ENCODE measurements at regions not wholly inside any gene's neighbourhood (a gene's known extent, or its start where the extent isn't known, plus 50 kb on each side); places are given as distances from the start of the nearest gene placed in this dataset.

DNA sequence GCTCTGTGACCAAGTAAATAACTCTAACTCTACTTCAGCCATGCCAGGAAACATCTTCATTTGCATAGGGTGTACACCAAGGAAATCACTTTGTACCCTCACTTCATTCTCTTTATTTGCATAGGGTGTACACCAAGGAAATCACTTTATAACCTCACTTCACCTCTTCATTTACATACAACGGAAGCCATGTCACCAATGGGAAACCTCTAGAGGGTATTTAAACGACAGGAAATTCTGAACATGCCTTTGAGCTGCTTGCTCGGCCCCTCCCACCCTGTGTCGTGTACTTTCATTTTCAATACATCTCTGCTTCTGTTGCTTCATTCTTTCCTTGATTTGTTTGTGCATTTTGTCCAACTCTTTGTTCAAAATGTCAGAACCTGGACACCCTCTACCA lies 848.1 kb upstream of the FRG1 start:
- CTCF ChIA-PET = no interaction called here
- no peak overlapping the region for H3K4me3 ChIP-seq (ENCODE audit: low read depth, low read length)
- DNase-seq (ENCODE audit: low read depth, low spot score) = no peak
- POLR2A ChIA-PET = no interaction called here
- TF ChIP-seq, protein P1, sequence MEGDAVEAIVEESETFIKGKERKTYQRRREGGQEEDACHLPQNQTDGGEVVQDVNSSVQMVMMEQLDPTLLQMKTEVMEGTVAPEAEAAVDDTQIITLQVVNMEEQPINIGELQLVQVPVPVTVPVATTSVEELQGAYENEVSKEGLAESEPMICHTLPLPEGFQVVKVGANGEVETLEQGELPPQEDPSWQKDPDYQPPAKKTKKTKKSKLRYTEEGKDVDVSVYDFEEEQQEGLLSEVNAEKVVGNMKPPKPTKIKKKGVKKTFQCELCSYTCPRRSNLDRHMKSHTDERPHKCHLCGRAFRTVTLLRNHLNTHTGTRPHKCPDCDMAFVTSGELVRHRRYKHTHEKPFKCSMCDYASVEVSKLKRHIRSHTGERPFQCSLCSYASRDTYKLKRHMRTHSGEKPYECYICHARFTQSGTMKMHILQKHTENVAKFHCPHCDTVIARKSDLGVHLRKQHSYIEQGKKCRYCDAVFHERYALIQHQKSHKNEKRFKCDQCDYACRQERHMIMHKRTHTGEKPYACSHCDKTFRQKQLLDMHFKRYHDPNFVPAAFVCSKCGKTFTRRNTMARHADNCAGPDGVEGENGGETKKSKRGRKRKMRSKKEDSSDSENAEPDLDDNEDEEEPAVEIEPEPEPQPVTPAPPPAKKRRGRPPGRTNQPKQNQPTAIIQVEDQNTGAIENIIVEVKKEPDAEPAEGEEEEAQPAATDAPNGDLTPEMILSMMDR (IDR thresholded peaks at IDR 0.05; ENCODE audit: insufficient read depth, low read length, missing control alignments) = no peak

DNA sequence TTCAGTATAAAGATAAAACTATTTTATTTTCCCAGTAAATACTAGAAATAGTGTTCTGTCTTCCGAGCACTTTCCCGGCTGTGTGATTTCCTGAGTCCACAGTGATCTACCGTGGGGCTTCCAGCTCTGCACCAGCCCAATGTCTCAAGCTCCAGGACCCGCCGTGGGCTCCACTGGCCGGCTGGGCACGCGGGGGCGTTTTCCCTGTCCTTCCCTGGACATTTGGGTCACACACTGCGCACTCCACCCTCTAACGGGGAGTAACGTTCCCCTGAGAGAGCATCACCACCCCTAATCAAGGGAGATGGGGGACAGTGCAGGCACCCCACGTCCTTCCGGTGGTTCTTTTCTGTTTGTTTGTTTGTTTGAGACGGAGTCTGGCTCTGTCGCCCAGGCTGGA lies 844.6 kb upstream of the FRG1 start:
- ChIA-PET CTCF (no interaction called here), POLR2A (no interaction called here)
- H3K4me3 ChIP-seq (ENCODE audit: low read depth, low read length) = no peak overlapping the region
- TF ChIP-seq, protein P1 (IDR thresholded peaks at IDR 0.05; ENCODE audit: insufficient read depth, low read length, missing control alignments) = no peak
- no peak for DNase-seq (ENCODE audit: low read depth, low spot score)

DNA sequence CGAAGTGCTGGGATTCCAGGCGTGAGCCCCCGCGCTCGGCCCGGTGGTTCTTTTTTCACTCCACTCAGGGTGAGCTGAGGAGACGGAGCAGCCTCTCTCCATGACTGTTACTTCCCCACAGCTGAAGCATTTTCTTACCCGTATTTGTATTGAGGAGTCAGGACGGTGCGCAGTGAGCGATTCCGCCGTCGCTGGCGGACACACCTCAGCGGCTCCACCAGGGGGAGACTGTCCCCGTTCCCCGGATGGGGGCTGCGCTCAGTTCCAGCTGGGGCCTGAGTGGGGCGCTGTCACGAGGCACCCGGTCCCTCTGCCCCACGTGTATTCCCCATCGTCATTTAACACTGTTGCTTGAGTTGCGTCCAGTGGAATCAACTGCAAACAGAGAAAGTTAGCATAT lies 844.0 kb upstream of the FRG1 start:
- no peak for DNase-seq (ENCODE audit: low read depth, low spot score)
- TF ChIP-seq, protein P1 (IDR thresholded peaks at IDR 0.05; ENCODE audit: insufficient read depth, low read length, missing control alignments) = no peak
- CTCF ChIA-PET = no interaction called here
- POLR2A ChIA-PET = no interaction called here
- no peak overlapping the region for H3K4me3 ChIP-seq (ENCODE audit: low read depth, low read length)

DNA sequence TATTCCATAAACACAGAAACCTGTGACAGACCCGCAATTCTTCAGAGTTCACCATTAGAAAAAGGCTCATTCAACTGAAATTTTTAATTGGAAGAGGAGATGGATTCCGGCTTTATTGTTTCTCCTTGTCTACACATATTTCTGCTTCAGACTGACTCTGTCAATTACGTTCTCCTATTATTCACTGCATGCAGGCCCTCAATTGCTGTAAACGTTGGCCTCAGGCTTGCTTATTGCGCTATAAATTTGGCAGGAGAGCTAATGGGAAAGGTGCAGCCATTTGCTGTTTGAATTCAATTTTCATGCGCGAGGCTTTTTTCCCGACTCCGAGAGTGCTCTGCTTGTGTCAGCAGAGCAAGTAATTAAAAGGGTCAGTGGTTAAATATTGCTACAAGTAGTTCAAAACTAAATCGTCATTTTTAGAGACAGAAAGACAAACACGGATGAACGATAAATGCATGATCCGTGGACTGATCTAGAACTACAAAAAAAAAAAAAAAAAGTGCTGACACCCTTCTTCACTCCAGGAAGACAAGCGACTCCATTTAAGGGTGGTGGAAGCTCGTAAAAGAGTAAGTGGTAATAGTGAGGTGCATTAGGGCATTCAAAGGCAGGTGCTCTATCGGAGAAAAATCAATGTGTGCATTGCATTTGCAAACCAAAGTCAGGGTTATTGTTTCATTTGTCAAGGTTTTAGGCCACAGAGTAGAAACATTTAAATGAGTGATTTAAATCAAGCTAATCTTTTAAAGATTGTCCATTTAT lies 841.6 kb upstream of the FRG1 start:
- DNase-seq (ENCODE audit: low read depth, low spot score) = no peak
- CTCF ChIA-PET = interaction anchor here (1.0 to 1.7 kb wide), 2 partner anchors 9 kb away, joined by 5 to 6 read pairs; no protein-coding TSS in a partner anchor
- POLR2A ChIA-PET = no interaction called here

DNA sequence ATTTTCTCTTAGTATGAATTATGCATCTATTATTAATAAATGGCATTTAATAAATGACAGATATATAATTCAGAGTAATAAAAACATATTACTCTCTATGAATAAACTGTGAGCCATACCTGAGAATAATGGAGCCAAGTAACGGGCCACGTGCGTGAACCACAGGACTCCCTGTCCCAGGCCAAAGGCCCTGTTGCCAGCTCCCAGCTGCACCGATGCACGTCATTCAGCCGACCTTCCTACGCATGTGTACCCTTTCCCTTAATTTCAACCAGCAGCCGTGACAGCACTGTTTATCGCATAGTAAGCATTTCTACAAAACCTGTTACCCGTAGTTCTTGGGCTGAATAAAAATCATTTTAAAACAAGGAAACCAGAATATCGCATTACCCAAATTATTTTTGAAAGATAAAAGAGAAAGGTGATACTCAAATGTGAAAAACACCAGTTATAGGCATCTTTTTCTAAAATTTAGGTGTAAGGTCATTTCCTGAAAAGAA lies 827.2 kb upstream of the FRG1 start:
- DNase-seq (ENCODE audit: low read depth, low spot score) = no peak
- ChIA-PET CTCF (no interaction called here), POLR2A (no interaction called here)
- H3K4me3 ChIP-seq (ENCODE audit: low read depth, low read length) = no peak overlapping the region
- TF ChIP-seq, protein P1 (IDR thresholded peaks at IDR 0.05; ENCODE audit: insufficient read depth, low read length, missing control alignments) = no peak

More for the DNA sequence above, 841.6 kb upstream of the FRG1 start:
- H3K4me3 ChIP-seq (ENCODE audit: low read depth, low read length) = no peak overlapping the region
- TF ChIP-seq, protein P1 (IDR thresholded peaks at IDR 0.05; ENCODE audit: insufficient read depth, low read length, missing control alignments) = no peak

DNA sequence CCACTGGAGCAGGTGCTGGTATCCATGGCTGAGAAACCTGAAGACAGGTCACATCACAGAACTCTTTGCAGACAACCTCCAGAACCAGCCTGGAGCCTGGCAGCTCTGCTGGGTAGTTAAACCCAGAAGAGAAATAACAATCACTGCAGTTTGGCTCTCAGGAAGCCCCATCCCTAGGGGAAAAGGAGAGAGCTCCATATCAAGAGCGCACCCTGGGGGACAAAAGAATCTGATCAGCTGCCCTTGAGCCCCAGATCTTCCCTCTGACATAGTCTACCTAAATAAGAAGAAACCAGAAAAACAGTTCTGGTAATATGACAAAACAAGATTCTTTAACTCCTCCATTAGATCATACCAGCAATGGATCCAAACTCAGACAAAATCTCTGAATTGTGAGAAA lies 823.2 kb upstream of the FRG1 start:
- TF ChIP-seq, protein P1 (IDR thresholded peaks at IDR 0.05; ENCODE audit: insufficient read depth, low read length, missing control alignments) = no peak
- no peak for DNase-seq (ENCODE audit: low read depth, low spot score)
- H3K4me3 ChIP-seq (ENCODE audit: low read depth, low read length) = no peak overlapping the region
- ChIA-PET CTCF (interaction anchor here (0.7 kb wide), 1 partner anchor 305 kb away, joined by 3 read pairs; no protein-coding TSS in a partner anchor), POLR2A (no interaction called here)
